SK-N-SH (cell line): ENCODE measurements at regions not wholly inside any gene's neighbourhood (a gene's known extent, or its start where the extent isn't known, plus 50 kb on each side); places are given as distances from the start of the nearest gene placed in this dataset.

Experiments
- CHD2 ChIP-seq: fragments of 150-350 bp; IDR thresholded peaks from 2 replicates; pipeline ENCODE4 v1.6.1; 2018; ENCODE audit warnings: low read length; ENCODE audit not compliant: partially characterized antibody
- CTCF ChIP-seq: fragments of 200-600 bp; sonication (generic); IDR thresholded peaks from 2 replicates; pipeline ENCODE4 v1.6.1; 2017; ENCODE audit warnings: antibody characterized with exemption, mild to moderate bottlenecking, moderate library complexity
- EP300 ChIP-seq, 2 experiments: IDR thresholded peaks; 2 replicates each; pipeline versions ENCODE4 v1.4.0 to v1.6.1; 2012; ENCODE audit warnings: borderline replicate concordance in 1 of 2, low read depth in 1 of 2, low read length in 1 of 2
- FOXM1 ChIP-seq: IDR thresholded peaks from 2 replicates; pipeline ENCODE4 v1.4.0; 2012; ENCODE audit warnings: low read depth, mild to moderate bottlenecking
- GABPA ChIP-seq: IDR thresholded peaks from 2 replicates; pipeline ENCODE4 v1.4.0; 2012; ENCODE audit warnings: low read depth, mild to moderate bottlenecking
- IRF3 ChIP-seq: fragments of 150-350 bp; IDR thresholded peaks from 2 replicates; pipeline ENCODE4 v1.6.1; 2016; ENCODE audit warnings: mild to moderate bottlenecking, low read depth, low read length
- NFIC ChIP-seq: IDR thresholded peaks from 2 replicates; pipeline ENCODE4 v1.4.0; 2012; ENCODE audit warnings: borderline replicate concordance
- NRF1 ChIP-seq: IDR thresholded peaks from 2 replicates; pipeline ENCODE4 v1.6.1; 2012; ENCODE audit warnings: low read depth, mild to moderate bottlenecking, low read length
- POLR2AphosphoS5 ChIP-seq: IDR thresholded peaks from 2 replicates; pipeline ENCODE4 v1.6.1; 2012; ENCODE audit warnings: low read depth, low read length
- RAD21 ChIP-seq: IDR thresholded peaks from 2 replicates; pipeline ENCODE4 v1.6.1; 2012; ENCODE audit warnings: mild to moderate bottlenecking, low read length
- REST ChIP-seq: IDR thresholded peaks from 2 replicates; pipeline ENCODE4 v1.6.1; 2012; ENCODE audit warnings: mild to moderate bottlenecking, low read depth, low read length, moderate library complexity
- TEAD4 ChIP-seq: IDR thresholded peaks from 2 replicates; pipeline ENCODE4 v1.4.0; 2012; ENCODE audit warnings: mild to moderate bottlenecking, borderline replicate concordance; ENCODE audit not compliant: insufficient read depth

GRCh38 chr15:96514607-96515285 lies 184.2 kb downstream of the NR2F2 start:
- TF ChIP-seq POLR2AphosphoS5: no peak
- no peak for TF ChIP-seq CTCF
- no peak for TF ChIP-seq IRF3
- TF ChIP-seq REST: no peak
- TF ChIP-seq TEAD4: no peak
- TF ChIP-seq GABPA: no peak
- no peak for TF ChIP-seq NFIC
- TF ChIP-seq NRF1: no peak
- no peak for TF ChIP-seq CHD2
- TF ChIP-seq FOXM1: no peak
- no peak for TF ChIP-seq RAD21
- TF ChIP-seq EP300 (IDR thresholded peaks at IDR 0.05; ENCODE audit: borderline replicate concordance in 1 of 2, low read depth in 1 of 2, low read length in 1 of 2): no peak
